KOPT-K1 (cell line): ENCODE measurements at regions not wholly inside any gene's neighbourhood (a gene's known extent, or its start where the extent isn't known, plus 50 kb on each side); places are given as distances from the start of the nearest gene placed in this dataset.
A peak's percentile ranks its signal among the peaks of the same experiment; 100 is the strongest.
"Not testable (repeated sequence)": the region's sequence is repeated elsewhere in the genome, so short reads cannot be mapped to it uniquely, and the experiment has no call there.

Experiments used
- H3K27ac ChIP-seq: fragments of 200-600 bp; sonication (generic); 2 replicates; pipeline ENCODE4 v1.5.1; 2016; ENCODE audit warnings: antibody characterized with exemption, mild to moderate bottlenecking, low read depth, low read length; ENCODE audit not compliant: poor library complexity, severe bottlenecking
- H3K36me3 ChIP-seq: fragments of 200-600 bp; sonication (generic); 2 replicates; pipeline ENCODE4 v1.5.1; 2017; ENCODE audit warnings: antibody characterized with exemption, mild to moderate bottlenecking, low read length, moderate library complexity; ENCODE audit not compliant: insufficient read depth
- H3K9me3 ChIP-seq: fragments of 200-600 bp; sonication (generic); 2 replicates; pipeline ENCODE4 v1.5.1; 2017; ENCODE audit warnings: antibody characterized with exemption, low read length, mild to moderate bottlenecking; ENCODE audit not compliant: insufficient read depth, poor library complexity, severe bottlenecking

DNA sequence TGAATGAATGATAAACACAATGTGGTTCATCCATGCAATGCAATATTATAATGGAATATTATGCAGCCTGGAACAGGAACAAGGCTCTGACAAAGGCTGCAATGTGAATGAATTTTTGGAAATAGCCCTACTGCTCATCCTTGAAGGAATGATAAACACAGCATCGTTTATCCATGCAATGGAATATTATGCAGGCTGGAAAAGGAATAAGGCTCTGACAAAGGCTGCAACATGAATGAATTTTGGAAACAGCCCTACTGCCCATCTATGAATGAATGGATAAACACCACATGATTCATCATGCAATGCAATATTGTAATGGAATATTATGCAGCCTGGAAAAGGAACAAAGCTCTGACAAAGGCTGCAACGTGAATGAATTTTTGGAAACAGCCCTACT lies 159.4 kb downstream of the CRLF2 start:
- Histone ChIP-seq H3K9me3 (peaks cover 24% of the 10 kb centered on the region), H3K36me3 (no peaks in the 10 kb centered on the region), H3K27ac (no peak overlapping the region)

DNA sequence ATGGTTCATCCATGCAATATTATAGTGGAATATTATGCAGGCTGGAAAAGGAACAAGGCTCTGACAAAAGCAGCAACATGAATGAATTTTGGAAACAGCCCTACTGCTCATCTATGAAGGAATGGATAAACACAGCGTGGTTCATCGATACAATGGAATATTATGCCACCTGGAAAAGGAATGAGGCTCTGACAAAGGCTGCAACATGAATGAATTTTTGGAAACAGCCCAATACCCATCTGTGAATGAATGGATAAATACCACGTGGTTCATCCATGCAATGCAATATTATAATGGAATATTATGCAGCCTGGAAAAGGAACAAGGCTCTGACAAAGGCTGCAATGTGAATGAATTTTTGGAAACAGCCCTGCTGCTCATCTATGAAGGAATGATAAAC lies 160.4 kb downstream of the CRLF2 start:
- H3K36me3 ChIP-seq: no peaks in the 10 kb centered on the region
- peaks cover 24% of the 10 kb centered on the region for H3K9me3 ChIP-seq
- H3K27ac ChIP-seq: no peak overlapping the region

DNA sequence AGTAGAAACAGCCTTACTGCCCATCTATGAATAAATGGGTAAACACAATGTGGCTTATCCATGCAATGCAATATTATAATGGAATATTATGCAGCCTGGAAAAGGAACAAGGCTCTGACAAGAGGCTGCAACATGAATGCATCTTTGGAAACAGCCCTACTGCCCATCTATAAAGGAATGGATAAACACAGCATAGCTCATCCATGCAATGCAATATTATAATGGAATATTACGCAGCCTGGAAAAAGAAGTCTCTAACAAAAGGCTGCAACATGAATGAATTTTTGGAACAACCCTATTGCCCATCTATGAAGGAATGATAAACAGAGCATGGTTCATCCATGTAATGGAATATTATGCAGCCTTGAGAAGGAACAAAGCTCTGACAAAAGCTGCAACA lies 161.0 kb downstream of the CRLF2 start:
- peaks cover 24% of the 10 kb centered on the region for H3K9me3 ChIP-seq
- H3K27ac ChIP-seq: no peak overlapping the region
- no peaks in the 10 kb centered on the region for H3K36me3 ChIP-seq

DNA sequence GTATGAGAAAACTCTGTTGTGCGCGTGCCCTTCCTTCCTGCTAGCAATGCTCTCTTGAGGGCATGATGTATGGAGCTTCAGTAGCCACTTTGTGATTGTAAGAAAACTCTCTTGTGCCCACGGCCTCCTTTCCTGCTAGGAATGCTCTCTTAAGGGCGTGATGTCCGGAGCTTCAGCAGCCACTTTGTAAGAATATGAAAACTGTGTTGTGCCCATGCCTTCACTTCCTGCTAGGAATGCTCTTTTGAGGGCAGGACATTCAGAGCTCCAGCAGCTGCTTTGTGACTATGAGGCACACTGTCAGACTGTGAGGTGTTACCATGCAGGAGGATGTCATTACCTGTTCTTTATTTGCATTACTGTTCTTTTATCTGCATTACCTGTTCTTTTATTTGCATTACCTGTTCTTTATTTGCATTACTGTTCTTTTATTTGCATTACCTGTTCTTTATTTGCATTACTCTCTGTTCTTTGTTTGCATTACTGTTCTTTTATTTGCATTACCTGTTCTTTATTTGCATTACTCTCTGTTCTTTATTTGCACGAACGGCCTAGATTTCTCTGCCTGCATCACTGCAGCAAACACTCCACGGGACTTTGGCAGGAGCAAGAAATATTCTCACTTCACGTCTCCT lies 166.7 kb downstream of the CRLF2 start:
- H3K36me3 ChIP-seq: no peaks in the 10 kb centered on the region
- H3K9me3 ChIP-seq: peaks cover 13% of the 10 kb centered on the region
- H3K27ac ChIP-seq: no peak overlapping the region

DNA sequence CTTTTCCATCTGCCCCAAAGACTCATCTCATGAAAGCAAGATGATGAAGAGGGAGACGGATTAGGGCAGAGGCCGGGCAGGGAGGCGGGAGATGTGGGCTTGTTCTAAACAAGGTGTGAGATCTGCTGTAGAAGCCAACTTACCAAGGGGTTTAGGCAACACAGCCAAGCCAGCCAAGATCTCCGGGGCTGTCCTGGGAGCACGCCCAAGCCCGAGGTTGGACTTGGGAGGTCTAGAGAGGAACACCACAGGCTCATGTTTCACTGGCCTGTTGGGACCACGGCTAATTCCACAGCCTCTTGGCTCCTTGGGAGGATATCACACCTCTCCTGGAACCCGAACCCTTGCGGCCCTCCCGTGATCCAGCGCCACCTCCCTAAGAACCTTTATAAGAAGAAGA lies 171.4 kb downstream of the CRLF2 start:
- H3K9me3 ChIP-seq: peaks cover 10% of the 10 kb centered on the region

DNA sequence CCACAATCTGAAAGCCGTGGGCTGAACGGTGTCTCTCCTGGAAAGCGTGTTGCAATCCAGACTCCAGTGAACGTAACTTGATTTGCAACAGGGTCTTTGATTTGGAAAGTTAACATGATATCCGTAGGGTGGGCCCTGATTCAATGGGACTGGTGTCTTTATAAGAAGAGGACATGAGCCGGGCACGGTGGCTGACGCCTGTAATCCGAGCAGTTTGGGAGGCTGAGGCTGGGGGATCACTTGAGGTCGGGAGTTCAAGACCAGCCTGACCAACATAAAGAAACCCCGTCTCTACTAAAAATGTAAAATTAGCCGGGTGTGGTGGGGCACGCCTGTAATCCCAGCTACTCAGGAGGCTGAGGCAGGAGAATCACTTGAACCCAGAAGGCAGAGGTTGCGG lies 176.5 kb downstream of the CRLF2 start:
- not testable (repeated sequence) for H3K36me3 ChIP-seq, H3K9me3 ChIP-seq, H3K27ac ChIP-seq

More for the DNA sequence above, 171.4 kb downstream of the CRLF2 start:
- Histone ChIP-seq H3K27ac (no peak overlapping the region), H3K36me3 (no peaks in the 10 kb centered on the region)

DNA sequence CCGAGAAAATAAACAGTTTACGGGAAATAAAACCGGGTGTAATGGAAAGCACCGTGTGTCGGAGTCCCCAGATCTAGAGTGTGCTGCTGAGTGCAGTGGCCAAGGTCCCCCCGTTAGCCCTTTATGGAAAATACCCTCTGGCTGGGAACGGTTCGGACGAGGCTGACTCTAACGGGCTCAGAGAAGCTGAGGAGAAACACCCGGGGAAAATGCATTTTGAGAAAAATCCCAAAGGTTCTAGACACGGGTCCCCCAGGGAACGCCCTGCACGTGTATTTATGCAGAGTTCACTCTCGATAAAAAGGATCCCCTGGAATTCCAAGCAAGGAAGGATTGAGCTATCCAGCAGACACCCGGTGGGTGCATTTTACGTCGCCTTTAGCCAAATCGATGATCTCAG lies 177.2 kb downstream of the CRLF2 start:
- Histone ChIP-seq H3K27ac (no peak overlapping the region), H3K36me3 (no peaks in the 10 kb centered on the region), H3K9me3 (no peaks in the 10 kb centered on the region)

DNA sequence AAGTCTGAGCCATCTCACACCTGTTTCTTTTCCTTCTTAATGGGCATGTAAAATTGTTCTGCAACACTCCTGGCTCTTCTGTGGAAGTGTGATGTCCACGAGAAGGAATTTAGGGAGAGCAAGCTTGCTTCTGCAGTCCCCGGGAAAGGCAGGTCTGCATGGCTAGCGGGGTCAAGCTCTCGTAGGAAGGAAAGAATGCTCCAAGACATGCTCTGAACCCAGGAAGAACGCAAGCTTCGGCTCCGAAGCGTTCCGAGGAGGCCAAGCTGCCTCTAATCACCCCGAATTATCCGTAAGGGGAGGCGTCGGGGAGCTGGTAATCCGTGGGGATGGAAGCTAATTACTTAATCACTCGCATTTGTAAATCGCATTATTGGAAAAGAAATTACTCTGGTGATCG lies 177.7 kb downstream of the CRLF2 start:
- no peaks in the 10 kb centered on the region for H3K9me3 ChIP-seq
- no peak overlapping the region for H3K27ac ChIP-seq
- H3K36me3 ChIP-seq: no peaks in the 10 kb centered on the region

DNA sequence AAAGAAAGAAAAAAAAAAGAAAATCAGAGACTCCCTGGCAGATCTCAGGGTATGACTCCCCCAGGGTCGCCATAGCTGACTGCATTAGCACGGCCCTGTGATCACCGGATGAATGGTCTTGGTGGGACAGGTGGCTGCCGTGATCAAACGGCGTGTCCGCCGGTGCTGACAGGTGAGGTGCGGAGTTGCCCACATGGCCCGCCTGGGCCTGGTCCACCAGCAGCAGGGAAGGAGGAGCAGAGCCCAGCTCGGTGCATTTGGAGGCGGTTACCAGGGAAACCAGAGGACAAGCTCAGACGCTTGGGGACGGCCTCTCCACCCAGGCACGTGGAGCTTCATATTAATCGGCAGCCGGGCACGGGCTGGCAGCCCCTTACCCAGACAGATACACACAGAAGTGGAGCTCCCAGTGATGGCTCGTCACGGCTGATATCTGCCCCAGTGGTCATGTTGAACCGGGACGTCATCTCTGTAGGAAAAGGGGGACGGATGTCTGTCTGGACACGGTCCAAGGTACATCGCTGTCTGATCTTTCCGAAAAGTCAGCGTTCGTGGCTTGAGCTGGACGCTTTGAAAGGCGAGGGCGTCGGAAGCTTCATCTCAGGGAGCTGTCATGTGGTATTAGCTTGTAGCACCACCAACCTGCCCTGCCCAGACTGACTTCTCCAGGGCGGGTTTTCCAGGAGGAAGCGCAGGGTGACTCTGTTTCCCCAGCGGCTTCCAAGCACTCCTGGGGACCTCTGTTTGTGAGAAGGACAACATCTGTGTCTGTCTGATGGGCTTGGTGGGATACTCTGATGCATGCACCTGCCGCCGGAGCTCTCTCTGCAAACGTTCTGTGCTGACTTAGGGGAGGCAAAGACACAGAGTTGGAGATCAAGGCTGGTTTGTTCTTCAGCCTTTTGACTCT lies 180.7 kb downstream of the CRLF2 start:
- H3K27ac ChIP-seq: no peak overlapping the region
- H3K36me3 ChIP-seq: no peaks in the 10 kb centered on the region
- H3K9me3 ChIP-seq: no peaks in the 10 kb centered on the region

DNA sequence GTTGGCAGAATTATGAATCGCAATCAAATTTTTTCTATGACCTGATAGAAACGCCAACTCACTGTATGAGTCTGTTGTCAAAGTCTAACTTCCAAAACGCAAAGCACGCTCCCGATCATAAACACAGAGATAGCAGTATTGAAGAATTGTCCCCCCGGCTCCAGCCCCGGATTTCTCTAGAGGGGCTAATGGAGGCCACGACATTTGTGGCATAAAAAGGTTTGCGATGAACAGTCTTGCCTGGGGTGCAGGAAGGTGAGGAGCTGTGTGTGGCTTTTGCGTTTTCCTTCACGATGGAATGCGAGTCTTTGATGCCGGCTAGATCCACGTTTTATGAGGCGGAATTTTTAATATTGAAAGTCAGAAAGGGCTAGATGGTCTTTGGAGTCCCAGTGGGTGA lies 183.0 kb downstream of the CRLF2 start:
- H3K36me3 ChIP-seq: no peaks in the 10 kb centered on the region
- H3K27ac ChIP-seq: no peak overlapping the region
- H3K9me3 ChIP-seq: no peaks in the 10 kb centered on the region

DNA sequence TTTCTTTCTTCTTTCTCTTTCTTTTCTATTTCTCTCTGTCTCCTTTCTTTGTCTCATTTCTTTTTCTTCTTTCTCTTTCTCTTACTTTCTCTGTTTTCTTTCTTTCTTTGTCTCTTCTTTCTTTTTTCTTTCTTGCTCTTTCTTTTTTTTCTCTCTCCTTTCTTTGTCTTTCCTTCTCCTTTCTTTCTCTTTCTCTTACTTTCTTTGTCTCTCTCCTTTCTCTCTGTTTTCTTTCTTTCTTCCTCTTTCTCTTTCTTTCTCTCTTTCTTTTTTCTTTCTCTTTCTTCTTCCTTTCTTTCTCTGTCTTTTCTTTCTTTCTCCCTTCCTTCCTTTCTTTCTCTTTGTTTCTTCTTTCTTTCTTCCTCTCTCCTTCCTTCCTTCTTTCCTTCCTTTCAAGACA lies 184.8 kb downstream of the CRLF2 start:
- Histone ChIP-seq H3K36me3 (no peaks in the 10 kb centered on the region), H3K9me3 (no peaks in the 10 kb centered on the region), H3K27ac (no peak overlapping the region)

DNA sequence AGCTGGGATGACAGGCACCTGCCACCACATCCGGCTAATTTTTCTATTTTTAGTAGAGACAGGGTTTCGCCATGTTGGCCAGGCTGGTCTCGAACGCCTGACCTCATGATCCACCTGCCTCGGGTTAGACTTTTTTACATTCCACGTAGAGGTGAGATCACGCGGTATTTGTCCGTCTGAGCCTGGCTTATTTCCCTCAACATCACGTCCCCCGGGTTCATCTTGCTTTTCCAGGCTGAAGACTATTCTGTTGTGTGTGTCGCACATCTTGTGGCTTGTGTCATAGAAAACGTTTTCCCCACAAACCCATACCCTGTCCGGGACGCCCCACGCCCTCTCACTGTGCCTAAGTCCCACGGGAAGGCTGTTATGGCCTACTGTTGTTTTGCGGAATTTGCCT lies 185.3 kb downstream of the CRLF2 start:
- no peak overlapping the region for H3K27ac ChIP-seq
- H3K36me3 ChIP-seq: no peaks in the 10 kb centered on the region
- no peaks in the 10 kb centered on the region for H3K9me3 ChIP-seq

DNA sequence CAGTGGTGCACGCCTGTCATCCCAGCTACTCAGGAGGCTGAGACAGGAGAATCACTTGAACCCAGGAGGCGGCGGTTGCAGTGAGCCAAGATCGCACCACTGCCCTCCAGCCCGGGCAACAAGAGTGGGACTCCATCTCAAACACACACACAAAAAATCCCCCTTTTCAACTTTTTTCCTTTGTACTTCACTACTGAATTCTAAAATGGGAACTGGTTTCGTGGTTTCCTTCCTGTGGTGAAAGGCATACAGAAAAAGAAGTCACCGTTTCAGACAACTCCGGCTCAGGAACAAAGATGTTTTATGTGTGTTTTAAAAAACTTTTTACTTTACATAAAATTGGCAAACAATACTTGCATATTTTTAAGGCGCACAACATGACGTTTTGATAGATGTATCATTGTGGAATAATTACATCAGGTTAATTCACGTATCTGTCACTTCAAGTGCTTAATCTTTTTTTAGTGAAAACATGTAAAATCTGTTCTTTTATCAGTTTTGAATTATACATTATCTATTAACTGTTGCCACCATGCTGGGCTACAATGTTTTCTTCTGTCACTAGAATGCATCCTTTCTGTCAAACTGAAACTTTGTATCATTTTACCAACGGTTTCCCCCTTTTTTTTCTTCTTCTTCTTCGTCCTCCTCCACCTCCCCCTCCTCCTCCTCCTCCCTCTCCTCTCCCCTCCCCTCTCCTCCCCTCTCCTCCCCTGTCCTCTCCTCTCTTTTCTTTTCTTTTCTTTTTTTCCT lies 186.0 kb downstream of the CRLF2 start:
- Histone ChIP-seq H3K36me3 (no peaks in the 10 kb centered on the region), H3K9me3 (peaks cover 3% of the 10 kb centered on the region), H3K27ac (peak overlapping the region; percentile 36)

DNA sequence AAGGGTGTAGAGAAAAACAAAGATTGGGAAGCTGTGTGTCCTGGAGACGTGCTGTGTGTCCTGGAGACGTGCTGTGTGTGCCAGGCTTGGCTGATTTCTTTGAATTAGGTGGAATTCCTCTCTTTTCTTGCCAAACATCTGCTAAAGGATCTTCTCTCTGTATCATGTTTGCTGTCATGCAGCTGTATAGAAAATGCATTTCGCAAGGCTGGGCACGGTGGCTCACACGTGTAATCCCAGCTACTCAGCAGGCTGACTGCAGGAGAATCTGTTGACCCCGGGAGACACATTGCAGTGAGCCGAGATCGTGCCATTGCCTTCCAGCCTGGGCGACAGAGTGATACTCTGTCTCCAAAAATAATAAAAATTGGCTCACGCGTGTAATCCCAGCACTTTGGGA lies 187.0 kb downstream of the CRLF2 start:
- Histone ChIP-seq H3K9me3 (peaks cover 12% of the 10 kb centered on the region), H3K27ac (no peak overlapping the region), H3K36me3 (no peaks in the 10 kb centered on the region)

DNA sequence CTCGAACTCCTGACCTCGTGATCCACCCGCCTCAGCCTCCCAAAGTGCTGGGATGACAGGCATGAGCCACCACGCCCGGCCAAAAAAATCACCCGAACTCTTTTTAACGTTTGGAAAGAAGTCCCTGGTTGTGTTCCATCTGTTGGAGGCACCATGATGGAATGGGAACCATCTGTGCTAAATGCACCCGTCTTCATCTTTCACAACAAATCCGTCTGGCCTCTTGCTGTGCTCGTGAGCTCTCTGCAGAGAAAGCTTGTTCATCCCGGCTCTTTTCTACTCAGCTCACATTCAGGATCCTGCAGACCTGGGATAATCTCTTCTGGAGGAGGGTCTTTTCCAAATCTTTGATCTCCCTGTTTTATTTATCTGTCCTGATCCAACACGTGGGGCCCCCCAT lies 188.8 kb downstream of the CRLF2 start:
- Histone ChIP-seq H3K27ac (no peak overlapping the region), H3K36me3 (no peaks in the 10 kb centered on the region)

More for the DNA sequence above, 188.8 kb downstream of the CRLF2 start:
- peaks cover 12% of the 10 kb centered on the region for H3K9me3 ChIP-seq
